ENCODE measurements at regions not wholly inside any gene's neighbourhood (a gene's known extent, or its start where the extent isn't known, plus 50 kb on each side); places are given as distances from the start of the nearest gene placed in this dataset.
"Not testable (repeated sequence)": the region's sequence is repeated elsewhere in the genome, so short reads cannot be mapped to it uniquely, and the experiment has no call there.

DNA sequence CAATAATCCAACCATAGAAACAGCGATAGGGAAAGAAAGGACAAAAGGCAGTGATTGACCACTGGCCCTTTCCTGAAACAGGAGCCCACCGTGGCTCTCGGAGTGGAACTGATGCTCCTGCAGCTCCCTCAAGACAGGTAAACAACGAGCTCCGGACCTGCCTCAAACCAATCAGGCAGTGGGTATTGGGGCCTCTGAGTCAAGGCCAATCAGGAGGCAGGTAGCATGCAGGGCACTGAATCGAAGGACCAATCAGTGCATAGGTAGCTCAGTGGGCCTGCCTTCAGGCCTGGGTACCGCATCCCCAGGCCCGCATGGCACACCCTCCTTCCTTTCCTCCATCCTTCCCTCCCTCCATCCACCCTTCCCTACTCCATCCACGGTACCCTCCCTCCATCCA, 425.1 kb upstream of the MGMT start:
- no peak for DNase-seq (ENCODE audit: low read depth)

DNA sequence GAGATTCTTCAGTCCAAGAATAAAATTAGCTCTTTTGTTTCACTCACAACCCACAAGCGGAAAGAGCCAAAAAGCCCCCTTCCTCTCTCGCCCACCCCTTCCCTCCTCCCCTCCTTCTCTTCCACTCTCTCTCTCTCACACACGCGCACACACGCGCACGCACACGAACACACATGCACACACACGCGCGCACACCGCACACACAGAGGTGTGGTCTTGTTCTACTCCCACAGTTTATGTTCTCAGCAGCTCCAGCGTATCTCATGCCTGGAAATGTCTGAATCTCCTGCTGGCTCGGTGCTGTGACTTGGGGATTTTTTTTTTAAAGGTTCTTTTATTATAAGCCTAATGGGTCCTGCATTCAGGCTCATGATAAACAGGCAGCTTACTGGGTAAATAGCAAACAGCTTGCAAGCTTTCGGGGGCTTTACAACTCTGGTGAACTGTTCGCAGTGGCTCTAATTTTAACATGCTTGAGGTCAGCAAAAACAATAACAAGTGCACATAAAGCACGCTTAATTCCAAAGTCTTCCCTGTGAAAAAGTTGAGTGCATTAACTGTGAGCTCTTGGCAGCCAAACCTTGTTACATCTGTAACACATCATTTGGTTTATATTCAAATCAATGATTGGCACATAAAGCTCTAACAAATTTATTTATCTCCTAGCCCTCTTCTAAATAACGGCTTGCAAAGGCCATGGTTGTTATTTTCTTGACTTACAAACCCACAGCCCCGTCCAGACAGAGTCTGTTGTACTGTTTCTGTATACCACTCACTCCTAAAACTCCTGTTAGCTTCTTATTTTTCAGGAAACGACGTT, 424.1 kb upstream of the MGMT start:
- no peak for DNase-seq (ENCODE audit: low read depth)

DNA sequence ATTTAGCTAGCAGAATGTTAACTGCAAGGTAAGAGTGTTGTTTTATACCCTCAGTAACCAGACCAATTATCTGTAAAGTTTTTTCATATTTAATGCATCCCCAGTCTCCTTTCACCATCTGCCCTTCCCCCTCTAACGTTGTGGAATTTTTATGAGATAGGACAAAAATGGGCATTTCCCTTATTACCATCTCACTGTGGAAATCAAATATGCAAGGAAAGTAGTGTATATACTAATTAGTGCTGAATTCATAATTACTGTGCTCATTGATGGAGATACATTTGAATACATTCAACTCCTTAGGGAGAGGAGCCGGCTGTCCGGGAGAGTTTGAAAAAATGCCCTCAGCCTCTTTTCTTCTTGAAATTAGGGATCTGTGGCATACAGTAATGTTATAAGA, 423.4 kb upstream of the MGMT start:
- DNase-seq (ENCODE audit: low read depth) = no peak

DNA sequence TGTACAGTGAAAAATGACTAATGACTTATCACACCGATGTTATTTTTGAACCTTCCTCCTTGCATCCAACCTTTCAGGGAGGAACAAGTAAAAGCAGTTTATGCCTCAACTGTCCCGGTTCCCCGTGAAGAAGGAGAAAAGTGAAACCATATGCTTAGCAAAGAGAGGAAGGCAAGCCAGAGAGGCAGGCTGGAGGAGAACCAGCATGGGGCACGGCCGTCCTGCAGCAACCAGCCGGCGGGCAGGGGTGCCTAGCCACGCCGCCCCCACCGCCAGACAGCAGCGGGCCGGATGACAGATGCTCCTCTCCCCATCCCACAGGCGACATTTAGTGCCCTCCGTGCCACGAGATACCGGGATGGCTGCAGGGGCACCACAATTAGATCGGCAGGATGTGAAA, 421.4 kb upstream of the MGMT start:
- no peak for DNase-seq (ENCODE audit: low read depth)

GRCh38 chr10:129046065-129046681, 420.9 kb upstream of the MGMT start:
- no peak for DNase-seq (ENCODE audit: low read depth)

GRCh38 chr10:129046962-129047361, 420.1 kb upstream of the MGMT start:
- no peak for DNase-seq (ENCODE audit: low read depth)

GRCh38 chr10:129047600-129047999, 419.4 kb upstream of the MGMT start:
- DNase-seq (ENCODE audit: low read depth) = no peak

- no peak for DNase-seq (ENCODE audit: low read depth)
These were observed 418.5 kb upstream of the MGMT start for GRCh38 chr10:129048513-129048912.

GRCh38 chr10:129049501-129049900, 417.5 kb upstream of the MGMT start:
- DNase-seq (ENCODE audit: low read depth) = no peak

DNA sequence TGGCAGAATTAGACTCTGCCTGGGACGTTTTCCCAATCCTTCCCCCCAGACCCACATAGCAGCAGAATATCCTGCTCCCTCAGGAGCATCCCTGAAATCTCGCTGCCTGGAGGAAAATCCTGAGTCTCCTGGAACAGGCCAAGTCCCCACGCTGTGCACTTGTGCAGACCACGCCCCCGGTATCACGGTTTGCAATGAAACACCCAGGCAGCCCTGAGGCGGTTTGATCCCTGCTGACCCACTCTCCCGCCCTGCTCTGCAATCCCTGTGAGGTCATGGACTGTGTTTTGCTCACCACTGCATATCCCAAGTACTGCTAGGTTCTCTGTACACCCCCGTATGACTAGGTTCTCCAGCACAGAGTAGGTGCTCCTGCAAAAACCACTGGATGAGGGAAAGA, 411.8 kb upstream of the MGMT start:
- DNase-seq (ENCODE audit: low read depth) = no peak

DNA sequence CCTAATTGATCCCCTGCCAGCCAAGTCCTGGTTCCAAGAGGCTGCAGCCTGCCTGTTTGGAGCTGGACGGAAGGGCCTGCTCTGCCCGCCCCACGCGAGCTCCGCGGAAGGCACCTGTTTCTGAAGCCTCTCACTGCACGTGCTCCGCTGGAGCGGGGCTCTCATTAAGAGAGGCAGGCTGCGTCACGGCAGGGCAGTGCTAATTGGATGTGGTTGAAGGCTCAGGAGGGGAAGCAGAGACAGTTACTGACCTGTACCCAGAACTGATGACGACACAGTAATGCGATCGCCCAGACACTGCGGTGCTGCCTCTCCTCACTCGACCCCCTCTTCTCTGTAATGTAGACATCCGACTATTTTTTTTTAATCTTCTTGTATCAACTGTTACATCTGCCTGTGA, 411.1 kb upstream of the MGMT start:
- no peak for DNase-seq (ENCODE audit: low read depth)

GRCh38 chr10:129056734-129057689, 410.0 kb upstream of the MGMT start:
- DNase-seq (ENCODE audit: low read depth) = no peak

GRCh38 chr10:129057856-129058663, 409.0 kb upstream of the MGMT start:
- peak; percentile 36 for DNase-seq (ENCODE audit: low read depth)

- DNase-seq (ENCODE audit: low read depth) = no peak
These were observed 408.3 kb upstream of the MGMT start for GRCh38 chr10:129058664-129059155.

DNA sequence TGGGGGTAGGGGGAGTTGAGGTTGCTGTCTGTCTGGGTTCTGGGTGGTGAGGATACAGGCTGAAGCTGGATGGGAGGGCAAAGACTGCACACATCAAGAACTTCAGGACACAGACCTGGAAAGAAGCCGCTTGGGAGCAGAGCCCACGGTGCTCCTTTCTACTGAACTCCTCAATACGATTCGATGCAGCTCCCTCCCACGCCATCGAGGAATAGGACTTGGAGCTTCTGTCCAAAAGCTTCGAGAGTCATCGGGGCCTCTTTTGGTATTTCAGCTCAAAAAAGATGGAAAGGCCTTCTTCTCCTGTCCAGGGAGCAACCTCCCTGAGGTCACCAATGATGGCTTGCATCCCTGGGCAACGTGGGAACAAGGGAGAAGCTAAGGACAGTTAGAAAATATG, 407.1 kb upstream of the MGMT start:
- DNase-seq (ENCODE audit: low read depth) = no peak

DNA sequence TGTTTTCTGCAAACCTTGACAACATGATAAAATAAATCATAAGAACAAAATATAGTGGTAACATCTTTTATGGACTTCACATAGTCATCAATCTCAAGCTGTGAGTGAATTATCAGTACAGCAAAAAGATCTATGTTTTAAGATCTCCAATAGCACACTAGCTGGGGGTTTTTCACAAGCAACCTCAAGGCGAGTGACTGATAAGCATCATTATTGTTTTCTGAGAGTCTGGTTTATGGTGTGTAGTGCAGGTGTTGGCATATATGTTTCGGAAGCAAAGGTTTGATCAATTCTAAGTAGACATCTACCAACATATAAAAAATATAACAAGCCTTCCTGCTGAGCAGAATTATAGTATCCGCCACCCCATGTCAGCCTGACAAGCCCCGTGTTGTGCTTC, 403.8 kb upstream of the MGMT start:
- no peak for DNase-seq (ENCODE audit: low read depth)

- DNase-seq (ENCODE audit: low read depth) = no peak
These were observed 403.2 kb upstream of the MGMT start for GRCh38 chr10:129063877-129064276.

DNA sequence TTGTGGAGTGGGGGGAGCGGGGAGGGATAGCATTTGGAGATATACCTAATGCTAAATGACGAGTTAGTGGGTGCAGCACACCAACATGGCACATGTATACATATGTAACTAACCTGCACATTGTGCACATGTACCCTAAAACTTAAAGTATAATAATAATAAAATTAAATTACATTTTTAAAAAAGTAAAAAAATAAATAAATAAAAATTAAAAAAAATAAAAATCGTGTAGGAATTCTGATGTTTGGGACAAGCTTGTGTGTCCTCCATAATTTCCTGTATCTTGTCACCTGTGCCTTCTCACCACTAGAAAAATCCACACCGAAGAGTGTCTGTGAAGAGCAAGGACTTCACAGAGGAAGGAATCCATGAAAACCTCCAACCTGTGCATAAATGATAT, 400.5 kb upstream of the MGMT start:
- DNase-seq (ENCODE audit: low read depth) = not testable (repeated sequence)

DNA sequence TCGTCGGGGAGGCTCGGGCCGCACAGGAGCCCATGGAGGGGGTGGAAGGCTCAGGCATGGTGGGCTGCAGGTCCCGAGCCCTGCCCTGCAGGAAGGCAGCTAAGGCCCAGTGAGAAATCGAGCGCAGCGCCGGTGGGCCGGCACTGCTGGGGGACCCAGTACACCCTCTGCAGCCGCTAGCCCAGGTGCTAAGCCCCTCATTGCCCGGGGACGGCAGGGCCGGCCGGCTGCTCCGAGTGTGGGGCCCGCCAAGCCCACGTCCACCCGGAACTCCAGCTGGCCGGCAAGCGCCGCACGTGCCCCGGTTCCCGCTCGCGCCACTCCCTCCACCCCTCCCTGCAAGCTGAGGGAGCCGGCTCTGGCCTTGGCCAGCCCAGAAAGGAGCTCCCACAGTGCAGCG, 395.6 kb upstream of the MGMT start:
- not testable (repeated sequence) for DNase-seq (ENCODE audit: low read depth)

GRCh38 chr10:129074939-129075338, 392.1 kb upstream of the MGMT start:
- DNase-seq (ENCODE audit: low read depth) = no peak

DNA sequence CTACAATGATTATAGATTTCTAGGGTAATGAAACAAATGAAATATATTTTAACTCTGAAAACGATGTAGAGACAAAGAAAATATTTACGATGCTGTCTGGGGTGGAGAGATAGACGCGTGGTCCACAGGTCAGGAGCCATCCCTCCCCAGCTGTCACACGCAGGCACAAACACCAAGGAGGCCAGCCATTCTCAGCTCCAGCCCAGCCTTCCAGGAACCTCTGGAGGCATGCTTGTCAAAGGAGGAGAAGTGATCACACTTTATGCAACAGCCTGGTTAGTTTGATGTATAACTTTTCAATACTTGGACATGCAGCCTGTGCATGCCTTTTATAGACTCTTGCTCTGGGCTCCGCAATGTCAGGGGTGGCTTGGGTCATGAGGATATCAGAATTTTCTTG, 391.5 kb upstream of the MGMT start:
- no peak for DNase-seq (ENCODE audit: low read depth)

GRCh38 chr10:129075927-129076326, 391.1 kb upstream of the MGMT start:
- no peak for DNase-seq (ENCODE audit: low read depth)
